ENCODE measurements at regions not wholly inside any gene's neighbourhood (a gene's known extent, or its start where the extent isn't known, plus 50 kb on each side); places are given as distances from the start of the nearest gene placed in this dataset.

DNA sequence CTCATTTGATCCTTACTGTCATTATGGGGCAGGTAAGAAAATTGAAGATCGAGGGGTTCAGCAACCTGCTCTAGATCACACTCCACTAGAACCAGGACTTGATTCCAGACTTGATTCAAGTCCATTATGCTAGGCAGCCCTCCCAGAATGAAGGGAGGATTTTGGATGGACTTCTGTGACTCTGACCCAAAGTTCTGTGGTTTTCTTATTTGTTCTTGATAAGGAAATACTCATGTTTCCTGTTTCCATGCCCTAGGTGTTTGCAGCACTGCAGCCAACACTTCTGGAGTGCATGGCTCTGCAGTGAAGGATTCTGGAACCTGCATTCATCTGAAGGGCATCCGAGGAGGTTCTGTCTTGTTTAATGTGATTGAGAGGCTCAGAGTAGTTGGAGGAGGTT lies 140.0 kb downstream of the FCRL5 start:
- no peak overlapping the region for H3K4me3 Mint-ChIP-seq
- Histone ChIP-seq H3K4me1 (ENCODE audit: control insufficient read depth in 1 of 2, insufficient read depth in 2 of 2, low read length in 2 of 2) (peaks cover 9 to 10% of the 10 kb centered on the region in 2 donors), H3K36me3 (replicated peaks in 1 of 2; ENCODE audit: control insufficient read depth in 1 of 2, insufficient read depth in 2 of 2, low read length in 2 of 2) (no peaks in the 10 kb centered on the region), H4K20me1 (ENCODE audit: insufficient read depth, low read length) (no peaks in the 10 kb centered on the region), H3K9ac (ENCODE audit: insufficient read depth, low read length, poor library complexity, severe bottlenecking) (no peak overlapping the region), H3K4me3 (replicated peaks in 1 of 3; ENCODE audit: low read depth in 2 of 3, low read length in 3 of 3) (no peak overlapping the region), H3K27me3 (ENCODE audit: control insufficient read depth in 2 of 2, insufficient read depth in 2 of 2, low read length in 2 of 2) (no peaks in the 10 kb centered on the region), H3K79me2 (ENCODE audit: insufficient read depth, low read length) (no peaks in the 10 kb centered on the region), H3K9me3 (replicated peaks in 1 of 2; ENCODE audit: control insufficient read depth in 1 of 2, insufficient read depth in 1 of 2, low read length in 2 of 2) (no peaks in the 10 kb centered on the region), H3K27ac (ENCODE audit: low read depth in 1 of 2, low read length in 2 of 2) (no peak overlapping the region), H3K4me2 (replicated peaks; ENCODE audit: extremely low read depth, low read length, poor library complexity, severe bottlenecking) (no peak overlapping the region), H2AFZ (ENCODE audit: insufficient read depth, low read depth, low read length, poor library complexity, severe bottlenecking) (no peak overlapping the region)
- no CpG with 5 or more reads among the region's 2 CpGs for WGBS (ENCODE audit: insufficient coverage)
- H3K36me3 Mint-ChIP-seq: no peaks in the 10 kb centered on the region
- DNase-seq: no peak
- intact Hi-C loops (cut with micrococcal nuclease): no loop called here
- H3K4me1 Mint-ChIP-seq: peaks cover 27% of the 10 kb centered on the region
- TF ChIP-seq, protein P1, sequence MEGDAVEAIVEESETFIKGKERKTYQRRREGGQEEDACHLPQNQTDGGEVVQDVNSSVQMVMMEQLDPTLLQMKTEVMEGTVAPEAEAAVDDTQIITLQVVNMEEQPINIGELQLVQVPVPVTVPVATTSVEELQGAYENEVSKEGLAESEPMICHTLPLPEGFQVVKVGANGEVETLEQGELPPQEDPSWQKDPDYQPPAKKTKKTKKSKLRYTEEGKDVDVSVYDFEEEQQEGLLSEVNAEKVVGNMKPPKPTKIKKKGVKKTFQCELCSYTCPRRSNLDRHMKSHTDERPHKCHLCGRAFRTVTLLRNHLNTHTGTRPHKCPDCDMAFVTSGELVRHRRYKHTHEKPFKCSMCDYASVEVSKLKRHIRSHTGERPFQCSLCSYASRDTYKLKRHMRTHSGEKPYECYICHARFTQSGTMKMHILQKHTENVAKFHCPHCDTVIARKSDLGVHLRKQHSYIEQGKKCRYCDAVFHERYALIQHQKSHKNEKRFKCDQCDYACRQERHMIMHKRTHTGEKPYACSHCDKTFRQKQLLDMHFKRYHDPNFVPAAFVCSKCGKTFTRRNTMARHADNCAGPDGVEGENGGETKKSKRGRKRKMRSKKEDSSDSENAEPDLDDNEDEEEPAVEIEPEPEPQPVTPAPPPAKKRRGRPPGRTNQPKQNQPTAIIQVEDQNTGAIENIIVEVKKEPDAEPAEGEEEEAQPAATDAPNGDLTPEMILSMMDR (IDR thresholded peaks at IDR 0.05): no peak
- H3K9me3 Mint-ChIP-seq: peaks cover 3 to 7% (median 6%) of the 10 kb centered on the region in 7 donors
- peaks cover 1 to 7% (median 1%) of the 10 kb centered on the region in 3 donors for H3K27me3 Mint-ChIP-seq (ENCODE audit: low read depth in 3 of 3)
- no peak overlapping the region for H3K27ac Mint-ChIP-seq

- no peak overlapping the region for H2AFZ ChIP-seq (ENCODE audit: insufficient read depth, low read depth, low read length, poor library complexity, severe bottlenecking)
Observed at GRCh38 chr1:157411769-157412168, 140.5 kb downstream of the FCRL5 start.

More at GRCh38 chr1:157411769-157412168, 140.5 kb downstream of the FCRL5 start:
- Histone ChIP-seq H3K36me3 (replicated peaks in 1 of 2; ENCODE audit: control insufficient read depth in 1 of 2, insufficient read depth in 2 of 2, low read length in 2 of 2) (no peaks in the 10 kb centered on the region), H3K27me3 (ENCODE audit: control insufficient read depth in 2 of 2, insufficient read depth in 2 of 2, low read length in 2 of 2) (no peaks in the 10 kb centered on the region), H3K9ac (ENCODE audit: insufficient read depth, low read length, poor library complexity, severe bottlenecking) (no peak overlapping the region), H3K4me2 (replicated peaks; ENCODE audit: extremely low read depth, low read length, poor library complexity, severe bottlenecking) (no peak overlapping the region), H3K9me3 (replicated peaks in 1 of 2; ENCODE audit: control insufficient read depth in 1 of 2, insufficient read depth in 1 of 2, low read length in 2 of 2) (no peaks in the 10 kb centered on the region), H3K27ac (ENCODE audit: low read depth in 1 of 2, low read length in 2 of 2) (no peak overlapping the region), H3K4me3 (replicated peaks in 1 of 3; ENCODE audit: low read depth in 2 of 3, low read length in 3 of 3) (no peak overlapping the region), H3K79me2 (ENCODE audit: insufficient read depth, low read length) (no peaks in the 10 kb centered on the region), H4K20me1 (ENCODE audit: insufficient read depth, low read length) (no peaks in the 10 kb centered on the region), H3K4me1 (ENCODE audit: control insufficient read depth in 1 of 2, insufficient read depth in 2 of 2, low read length in 2 of 2) (peaks cover 10 to 12% of the 10 kb centered on the region in 2 donors)
- Mint-ChIP-seq H3K4me1 (peaks cover 28% of the 10 kb centered on the region), H3K27me3 (ENCODE audit: low read depth in 3 of 3) (peaks cover 1 to 7% (median 1%) of the 10 kb centered on the region in 3 donors), H3K36me3 (no peaks in the 10 kb centered on the region), H3K4me3 (no peak overlapping the region), H3K9me3 (peaks cover 3 to 7% (median 6%) of the 10 kb centered on the region in 7 donors), H3K27ac (no peak overlapping the region)
- TF ChIP-seq, protein P1 (IDR thresholded peaks at IDR 0.05): no peak
- no peak for DNase-seq
- intact Hi-C loops (cut with micrococcal nuclease): no loop called here
- WGBS (ENCODE audit: insufficient coverage): 83% methylated on average over 1 of the region's 4 CpGs

Measured in CD14-positive monocyte (primary cell).